ENCODE measurements at regions not wholly inside any gene's neighbourhood (a gene's known extent, or its start where the extent isn't known, plus 50 kb on each side); places are given as distances from the start of the nearest gene placed in this dataset.

GRCh38 chr5:54862036-54862435 lies 123.4 kb downstream of the ESM1 start:
- H3K4me3 Mint-ChIP-seq (ENCODE audit: unreplicated experiment) = no peak overlapping the region
- CTCF ChIA-PET = no interaction called here
- Histone ChIP-seq H3K36me3 (ENCODE audit: control insufficient read depth, insufficient read depth, low read length) (no peaks in the 10 kb centered on the region), H3K4me3 (ENCODE audit: low read depth, low read length) (no peak overlapping the region), H3K4me1 (no peaks in the 10 kb centered on the region), H3K9me3 (no peaks in the 10 kb centered on the region), H3K27me3 (replicated peaks; ENCODE audit: control insufficient read depth, insufficient read depth, low read length) (no peaks in the 10 kb centered on the region)
- intact Hi-C loops (cut with micrococcal nuclease; ENCODE audit: unreplicated experiment) = no loop called here
- TF ChIP-seq CTCF (IDR thresholded peaks at IDR 0.05; ENCODE audit: insufficient read depth in 1 of 2, low read depth in 1 of 2, low read length in 1 of 2, severe bottlenecking in 1 of 2, unreplicated experiment in 1 of 2) = no peak
- POLR2A ChIA-PET = no interaction called here
- peaks cover 7% of the 10 kb centered on the region for H3K4me1 Mint-ChIP-seq (ENCODE audit: low read depth, unreplicated experiment)
- H3K27ac Mint-ChIP-seq (ENCODE audit: unreplicated experiment) = no peak overlapping the region
- peaks cover 10% of the 10 kb centered on the region for H3K27me3 Mint-ChIP-seq (ENCODE audit: insufficient read depth, unreplicated experiment)
- BruUV-seq (replicated peaks) = no TSS peak
- no peak for DNase-seq
- H3K36me3 Mint-ChIP-seq (ENCODE audit: insufficient read depth, unreplicated experiment) = no peaks in the 10 kb centered on the region
- peaks cover 16% of the 10 kb centered on the region for H3K9me3 Mint-ChIP-seq (ENCODE audit: unreplicated experiment)

- intact Hi-C loops (cut with micrococcal nuclease; ENCODE audit: unreplicated experiment) = no loop called here
- Histone ChIP-seq H3K9me3 (no peaks in the 10 kb centered on the region), H3K4me1 (no peaks in the 10 kb centered on the region), H3K4me3 (ENCODE audit: low read depth, low read length) (no peak overlapping the region), H3K27me3 (replicated peaks; ENCODE audit: control insufficient read depth, insufficient read depth, low read length) (no peaks in the 10 kb centered on the region), H3K36me3 (ENCODE audit: control insufficient read depth, insufficient read depth, low read length) (no peaks in the 10 kb centered on the region)
- TF ChIP-seq CTCF (IDR thresholded peaks at IDR 0.05; ENCODE audit: insufficient read depth in 1 of 2, low read depth in 1 of 2, low read length in 1 of 2, severe bottlenecking in 1 of 2, unreplicated experiment in 1 of 2) = no peak
- H3K4me1 Mint-ChIP-seq (ENCODE audit: low read depth, unreplicated experiment) = peaks cover 7% of the 10 kb centered on the region
- no TSS peak for BruUV-seq (replicated peaks)
- no peak for DNase-seq
- no peak overlapping the region for H3K27ac Mint-ChIP-seq (ENCODE audit: unreplicated experiment)
- H3K27me3 Mint-ChIP-seq (ENCODE audit: insufficient read depth, unreplicated experiment) = peaks cover 10% of the 10 kb centered on the region
- no peaks in the 10 kb centered on the region for H3K36me3 Mint-ChIP-seq (ENCODE audit: insufficient read depth, unreplicated experiment)
- ChIA-PET CTCF (no interaction called here), POLR2A (no interaction called here)
- H3K4me3 Mint-ChIP-seq (ENCODE audit: unreplicated experiment) = no peak overlapping the region
- peaks cover 16% of the 10 kb centered on the region for H3K9me3 Mint-ChIP-seq (ENCODE audit: unreplicated experiment)
These were observed 124.0 kb downstream of the ESM1 start for GRCh38 chr5:54861212-54861894.

- H3K9me3 ChIP-seq = no peaks in the 10 kb centered on the region
These were observed 125.1 kb downstream of the ESM1 start for GRCh38 chr5:54860321-54860720.

More at GRCh38 chr5:54860321-54860720, 125.1 kb downstream of the ESM1 start:
- no peak for TF ChIP-seq CTCF (IDR thresholded peaks at IDR 0.05; ENCODE audit: insufficient read depth in 1 of 2, low read depth in 1 of 2, low read length in 1 of 2, severe bottlenecking in 1 of 2, unreplicated experiment in 1 of 2)
- no TSS peak for BruUV-seq (replicated peaks)
- Mint-ChIP-seq H3K4me1 (ENCODE audit: low read depth, unreplicated experiment) (peaks cover 7% of the 10 kb centered on the region), H3K27ac (ENCODE audit: unreplicated experiment) (no peak overlapping the region), H3K9me3 (ENCODE audit: unreplicated experiment) (peaks cover 16% of the 10 kb centered on the region), H3K4me3 (ENCODE audit: unreplicated experiment) (no peak overlapping the region), H3K27me3 (ENCODE audit: insufficient read depth, unreplicated experiment) (peaks cover 10% of the 10 kb centered on the region), H3K36me3 (ENCODE audit: insufficient read depth, unreplicated experiment) (no peaks in the 10 kb centered on the region)
- no peak for DNase-seq
- ChIA-PET CTCF (interaction anchor here (0.6 kb wide), 1 partner anchor 403 kb away, joined by 3 read pairs; no protein-coding TSS in a partner anchor), POLR2A (no interaction called here)
- H3K4me3 ChIP-seq (ENCODE audit: low read depth, low read length) = no peak overlapping the region
- H3K4me1 ChIP-seq = no peaks in the 10 kb centered on the region
- no peaks in the 10 kb centered on the region for H3K27me3 ChIP-seq (replicated peaks; ENCODE audit: control insufficient read depth, insufficient read depth, low read length)
- intact Hi-C loops (cut with micrococcal nuclease; ENCODE audit: unreplicated experiment) = no loop called here
- no peaks in the 10 kb centered on the region for H3K36me3 ChIP-seq (ENCODE audit: control insufficient read depth, insufficient read depth, low read length)
